Liver (tissue), 8 donors: ENCODE measurements at regions not wholly inside any gene's neighbourhood (a gene's known extent, or its start where the extent isn't known, plus 50 kb on each side); places are given as distances from the start of the nearest gene placed in this dataset.

Experiments
- DNase-seq: peaks from one replicate; pipeline ENCODE4 v3.0.0-alpha.2; 2017; ENCODE audit warnings: low spot score
- H3K27ac ChIP-seq, 2 donors: one replicate each; pipeline ENCODE4 v1.7.0; 2013; ENCODE audit warnings: inconsistent platforms in 2 of 2, low read length in 2 of 2, control low read depth in 1 of 2, low read depth in 1 of 2, mild to moderate bottlenecking in 1 of 2
- H3K27me3 ChIP-seq, 4 donors: one replicate each; pipeline versions ENCODE4 v1.6.1 to v1.7.0; 2013; ENCODE audit warnings: low read length in 3 of 4, inconsistent platforms in 1 of 4, mild to moderate bottlenecking in 1 of 4, moderate library complexity in 1 of 4; ENCODE audit not compliant: control insufficient read depth in 4 of 4, insufficient read depth in 4 of 4
- H3K36me3 ChIP-seq, 4 donors: one replicate each; pipeline versions ENCODE4 v1.6.1 to v1.7.0; 2013; ENCODE audit warnings: low read length in 3 of 4, mild to moderate bottlenecking in 3 of 4, low read depth in 1 of 4, moderate library complexity in 1 of 4; ENCODE audit not compliant: control insufficient read depth in 4 of 4, insufficient read depth in 3 of 4
- H3K4me1 ChIP-seq, 4 donors: one replicate each; pipeline versions ENCODE4 v1.6.1 to v1.7.0; 2013; ENCODE audit warnings: low read length in 3 of 4, mild to moderate bottlenecking in 3 of 4, moderate library complexity in 1 of 4; ENCODE audit not compliant: control insufficient read depth in 4 of 4, insufficient read depth in 4 of 4
- H3K4me3 ChIP-seq, 3 donors: one replicate each; pipeline versions ENCODE4 v1.6.1 to v1.7.0; 2013; ENCODE audit warnings: low read length in 3 of 3, control low read depth in 1 of 3, low read depth in 1 of 3, mild to moderate bottlenecking in 1 of 3
- H3K9ac ChIP-seq, 2 donors: one replicate each; pipeline ENCODE4 v1.7.0; 2013; ENCODE audit warnings: low read length in 2 of 2, mild to moderate bottlenecking in 2 of 2, moderate library complexity in 2 of 2, control low read depth in 1 of 2, low read depth in 1 of 2
- H3K9me3 ChIP-seq, 4 donors: one replicate each; pipeline versions ENCODE4 v1.6.1 to v1.7.0; 2013; ENCODE audit warnings: low read length in 3 of 4; ENCODE audit not compliant: control insufficient read depth in 4 of 4
- CTCF ChIP-seq: fragments of 150-350 bp; IDR thresholded peaks from 2 replicates; pipeline ENCODE4 v1.5.1; 2017; ENCODE audit warnings: improper control_type of control experiment, low read depth, low read length; ENCODE audit not compliant: missing input control
- EGR1 ChIP-seq, 2 donors: IDR thresholded peaks; 2 replicates each; pipeline ENCODE4 v1.6.1; 2016 to 2018; ENCODE audit warnings: antibody characterized with exemption in 2 of 2, low read depth in 2 of 2
- FOXA1 ChIP-seq: IDR thresholded peaks from 2 replicates; pipeline ENCODE4 v1.6.1; 2016; ENCODE audit warnings: antibody characterized with exemption
- FOXA2 ChIP-seq: IDR thresholded peaks from 2 replicates; pipeline ENCODE4 v1.6.1; 2016; ENCODE audit warnings: antibody characterized with exemption
- GABPA ChIP-seq, 2 donors: IDR thresholded peaks in 1 of 2; conservative IDR thresholded peaks in 1 of 2; 2 replicates each; pipeline ENCODE4 v1.6.1; 2016; ENCODE audit warnings: antibody characterized with exemption in 2 of 2, mild to moderate bottlenecking in 1 of 2, moderate library complexity in 1 of 2
- HNF4A ChIP-seq, 2 donors: conservative IDR thresholded peaks; 2 replicates each; pipeline ENCODE4 v1.6.1; 2016; ENCODE audit warnings: antibody characterized with exemption in 2 of 2, mild to moderate bottlenecking in 2 of 2
- JUND ChIP-seq, 2 donors: IDR thresholded peaks; 2 replicates each; pipeline ENCODE4 v1.6.1; 2016; ENCODE audit warnings: antibody characterized with exemption in 2 of 2
- MAX ChIP-seq: IDR thresholded peaks from 2 replicates; pipeline ENCODE4 v1.6.1; 2016; ENCODE audit warnings: antibody characterized with exemption
- NR2F2 ChIP-seq: IDR thresholded peaks from 2 replicates; pipeline ENCODE4 v1.6.1; 2016; ENCODE audit warnings: antibody characterized with exemption
- RAD21 ChIP-seq, 2 donors: IDR thresholded peaks; 2 replicates each; pipeline ENCODE4 v1.6.1; 2016; ENCODE audit warnings: antibody characterized with exemption in 2 of 2, mild to moderate bottlenecking in 2 of 2
- REST ChIP-seq: IDR thresholded peaks from 2 replicates; pipeline ENCODE4 v1.6.1; 2016; ENCODE audit warnings: antibody characterized with exemption, mild to moderate bottlenecking
- RXRA ChIP-seq, 2 donors: IDR thresholded peaks; 2 replicates each; pipeline ENCODE4 v1.6.1; 2017 to 2018; ENCODE audit warnings: antibody characterized with exemption in 2 of 2, mild to moderate bottlenecking in 1 of 2
- TAF1 ChIP-seq: conservative IDR thresholded peaks from 2 replicates; pipeline ENCODE4 v1.6.1; 2016; ENCODE audit warnings: antibody characterized with exemption, mild to moderate bottlenecking
- YY1 ChIP-seq: IDR thresholded peaks from 2 replicates; pipeline ENCODE4 v1.6.1; 2016; ENCODE audit warnings: antibody characterized with exemption, mild to moderate bottlenecking
- WGBS: extraction: QIAGEN DNeasy Blood & Tissue Kit; methylation state at CpG from one replicate; pipeline ENCODE4 v1.1.7; 2013; 5-methylcytosine and 5-hydroxymethylcytosine counted together
- TF ChIP-seq, protein P1 (sequence below): IDR thresholded peaks from 2 replicates; pipeline ENCODE4 v1.6.1; 2016; ENCODE audit warnings: antibody characterized with exemption
- donor health status: healthy.
- donor health status: healthy.
- donor health status: healthy.
- donor health status: healthy.
- donor health status: healthy.

- 92% methylated on average over 2 of the region's 2 CpGs for WGBS
- H3K9me3 ChIP-seq, result no peaks in the 10 kb centered on the region
These were observed 126.1 kb downstream of the THNSL2 start for GRCh38 chr2:88296247-88296646.

DNA sequence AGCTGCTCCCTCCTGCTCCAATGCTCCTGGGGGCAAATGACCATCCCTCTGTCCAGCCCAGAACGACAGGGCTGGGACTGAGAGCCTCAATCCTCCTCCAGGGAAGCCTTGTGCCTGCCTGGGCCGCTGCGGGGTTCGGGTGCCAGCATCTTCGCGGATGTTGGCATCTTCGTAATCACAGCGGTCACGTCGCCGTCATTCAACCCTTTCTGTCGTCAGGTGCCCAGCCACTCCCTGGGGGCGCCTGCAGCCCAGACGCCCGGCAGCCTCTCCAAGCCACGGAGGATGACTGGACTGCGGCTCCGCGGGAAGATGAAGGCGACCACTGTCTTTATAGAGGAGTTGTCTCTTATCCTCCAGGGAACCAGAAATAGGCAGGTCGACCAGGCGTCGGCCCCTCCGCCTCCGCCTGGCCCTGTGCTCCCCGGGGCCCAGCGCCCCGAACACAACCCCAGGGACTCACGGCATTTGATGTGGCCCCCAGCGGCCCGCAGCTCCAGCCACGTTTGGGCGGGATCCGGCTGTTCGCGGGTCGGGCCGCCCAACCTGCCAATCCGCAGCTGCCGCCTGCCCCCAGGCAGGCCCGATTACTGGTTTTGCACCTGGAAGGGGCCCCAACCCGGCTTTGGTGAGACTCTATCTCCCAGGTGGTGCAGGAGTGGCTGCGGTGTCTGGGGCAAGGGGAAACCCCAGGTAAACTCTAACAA lies 113.9 kb downstream of the THNSL2 start:
- no peak overlapping the region for H3K4me3 ChIP-seq
- no peaks in the 10 kb centered on the region for H3K4me1 ChIP-seq
- no peak overlapping the region for H3K9ac ChIP-seq
- no peak for DNase-seq
- no peaks in the 10 kb centered on the region for H3K27me3 ChIP-seq
- WGBS, result 31% methylated on average over 43 of the region's 43 CpGs
- no peak overlapping the region for H3K27ac ChIP-seq
- no peaks in the 10 kb centered on the region for H3K36me3 ChIP-seq
- H3K9me3 ChIP-seq, result no peaks in the 10 kb centered on the region
- TF ChIP-seq FOXA1 (no peak), MAX (no peak), HNF4A (conservative IDR thresholded peaks at IDR 0.05) (no peak), FOXA2 (no peak), CTCF (no peak), GABPA (IDR thresholded peaks at IDR 0.05 in 1 of 2, conservative IDR thresholded peaks at IDR 0.05 in 1 of 2) (no peak), NR2F2 (no peak)
- TF ChIP-seq, protein P1, sequence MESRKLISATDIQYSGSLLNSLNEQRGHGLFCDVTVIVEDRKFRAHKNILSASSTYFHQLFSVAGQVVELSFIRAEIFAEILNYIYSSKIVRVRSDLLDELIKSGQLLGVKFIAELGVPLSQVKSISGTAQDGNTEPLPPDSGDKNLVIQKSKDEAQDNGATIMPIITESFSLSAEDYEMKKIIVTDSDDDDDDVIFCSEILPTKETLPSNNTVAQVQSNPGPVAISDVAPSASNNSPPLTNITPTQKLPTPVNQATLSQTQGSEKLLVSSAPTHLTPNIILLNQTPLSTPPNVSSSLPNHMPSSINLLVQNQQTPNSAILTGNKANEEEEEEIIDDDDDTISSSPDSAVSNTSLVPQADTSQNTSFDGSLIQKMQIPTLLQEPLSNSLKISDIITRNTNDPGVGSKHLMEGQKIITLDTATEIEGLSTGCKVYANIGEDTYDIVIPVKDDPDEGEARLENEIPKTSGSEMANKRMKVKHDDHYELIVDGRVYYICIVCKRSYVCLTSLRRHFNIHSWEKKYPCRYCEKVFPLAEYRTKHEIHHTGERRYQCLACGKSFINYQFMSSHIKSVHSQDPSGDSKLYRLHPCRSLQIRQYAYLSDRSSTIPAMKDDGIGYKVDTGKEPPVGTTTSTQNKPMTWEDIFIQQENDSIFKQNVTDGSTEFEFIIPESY, result no peak

More at GRCh38 chr2:88296247-88296646, 126.1 kb downstream of the THNSL2 start:
- TF ChIP-seq TAF1, result no peak
- no peak for TF ChIP-seq JUND (IDR thresholded peaks at IDR 0.05)
- no peak for TF ChIP-seq GABPA (IDR thresholded peaks at IDR 0.05 in 1 of 2, conservative IDR thresholded peaks at IDR 0.05 in 1 of 2)
- TF ChIP-seq CTCF, result no peak
- TF ChIP-seq HNF4A (conservative IDR thresholded peaks at IDR 0.05), result no peak
- no peak for TF ChIP-seq YY1
- TF ChIP-seq NR2F2, result no peak
- no peak for TF ChIP-seq RAD21 (IDR thresholded peaks at IDR 0.05)
- no peak for TF ChIP-seq FOXA1
- TF ChIP-seq FOXA2, result no peak
- no peak for TF ChIP-seq EGR1 (IDR thresholded peaks at IDR 0.05; ENCODE audit: low read depth in 2 of 2)
- no peak for TF ChIP-seq MAX
- TF ChIP-seq REST, result no peak
- TF ChIP-seq RXRA (IDR thresholded peaks at IDR 0.05), result no peak
- Histone ChIP-seq H3K4me3 (no peak overlapping the region), H3K9ac (no peak overlapping the region), H3K27ac (no peak overlapping the region), H3K36me3 (no peaks in the 10 kb centered on the region), H3K4me1 (no peaks in the 10 kb centered on the region), H3K27me3 (no peaks in the 10 kb centered on the region)
- DNase-seq, result no peak
